VCaP (cell line): ENCODE measurements at regions not wholly inside any gene's neighbourhood (a gene's known extent, or its start where the extent isn't known, plus 50 kb on each side); places are given as distances from the start of the nearest gene placed in this dataset.

ENCODE experiments used
- H3K27ac ChIP-seq: fragments of 450-650 bp; 2 replicates; pipeline ENCODE4 v1.5.1; 2017
- CTCF ChIP-seq: fragments of 450-650 bp; conservative IDR thresholded peaks from 2 replicates; pipeline ENCODE4 v1.5.1; 2017; ENCODE audit warnings: mild to moderate bottlenecking, moderate library complexity

- no peak for TF ChIP-seq CTCF
- H3K27ac ChIP-seq: no peak overlapping the region
Measured at GRCh38 chr13:86383151-86383550, 583.9 kb upstream of the SLITRK6 start.

GRCh38 chr13:86383561-86383960 lies 584.3 kb upstream of the SLITRK6 start:
- TF ChIP-seq CTCF: no peak

GRCh38 chr13:86397635-86398034 lies 598.4 kb upstream of the SLITRK6 start:
- no peak for TF ChIP-seq CTCF

More at GRCh38 chr13:86383561-86383960, 584.3 kb upstream of the SLITRK6 start:
- no peak overlapping the region for H3K27ac ChIP-seq

GRCh38 chr13:86399572-86399971 lies 600.4 kb upstream of the SLITRK6 start:
- TF ChIP-seq CTCF: no peak
- no peak overlapping the region for H3K27ac ChIP-seq

More at GRCh38 chr13:86397635-86398034, 598.4 kb upstream of the SLITRK6 start:
- no peak overlapping the region for H3K27ac ChIP-seq

- TF ChIP-seq CTCF: no peak
- H3K27ac ChIP-seq: no peak overlapping the region
Measured at GRCh38 chr13:86402500-86402899, 603.3 kb upstream of the SLITRK6 start.

- H3K27ac ChIP-seq: no peak overlapping the region
- TF ChIP-seq CTCF: no peak
Measured at GRCh38 chr13:86403181-86403580, 604.0 kb upstream of the SLITRK6 start.

- TF ChIP-seq CTCF: no peak
- H3K27ac ChIP-seq: no peak overlapping the region
Measured at GRCh38 chr13:86409466-86410241, 610.4 kb upstream of the SLITRK6 start.
